ENCODE measurements at regions not wholly inside any gene's neighbourhood (a gene's known extent, or its start where the extent isn't known, plus 50 kb on each side); places are given as distances from the start of the nearest gene placed in this dataset.
A peak's percentile ranks its signal among the peaks of the same experiment; 100 is the strongest.

DNA sequence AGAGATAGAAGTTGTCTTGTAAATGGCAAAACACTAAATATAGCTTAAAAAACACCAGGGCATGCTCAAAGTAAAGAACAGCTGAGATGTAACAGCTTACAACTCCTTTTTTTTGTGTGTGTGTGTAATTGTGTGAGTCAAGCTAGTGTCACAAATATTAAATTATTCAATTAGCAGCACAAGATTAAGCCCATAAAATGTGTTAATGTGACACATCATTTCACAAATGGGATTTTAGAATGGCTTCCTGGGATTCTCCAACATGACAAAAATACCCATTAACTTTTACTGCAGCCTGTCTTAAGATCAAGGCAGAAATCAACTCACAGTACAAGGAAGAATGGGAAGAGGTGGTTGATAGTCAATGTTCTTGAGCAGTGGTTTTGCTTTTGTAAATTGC is 251.4 kb downstream of the KIF20B start:
- Histone ChIP-seq H3K27ac (ENCODE audit: control insufficient read depth, insufficient read depth, low read length) (no peak overlapping the region), H3K4me3 (ENCODE audit: control insufficient read depth in 2 of 3, extremely low read depth in 1 of 3, insufficient read depth in 2 of 3, low read depth in 1 of 3, low read length in 3 of 3) (no peak overlapping the region), H2AFZ (ENCODE audit: control insufficient read depth, low read length) (no peak overlapping the region), H4K20me1 (ENCODE audit: control insufficient read depth, extremely low read depth, insufficient read depth, low read length) (no peaks in the 10 kb centered on the region), H3K9me3 (ENCODE audit: control insufficient read depth, low read depth, low read length) (no peaks in the 10 kb centered on the region), H3K79me2 (ENCODE audit: control insufficient read depth, insufficient read depth, low read length) (no peaks in the 10 kb centered on the region), H3K9ac (ENCODE audit: control insufficient read depth, extremely low read depth, insufficient read depth, low read length) (no peak overlapping the region), H3K27me3 (ENCODE audit: control insufficient read depth, extremely low read depth, insufficient read depth, low read length) (no peaks in the 10 kb centered on the region), H3K9me1 (ENCODE audit: control insufficient read depth, extremely low read depth, insufficient read depth, low read length) (no peaks in the 10 kb centered on the region), H3K4me2 (ENCODE audit: control insufficient read depth, extremely low read depth, insufficient read depth, low read depth, low read length) (no peak overlapping the region), H3K36me3 (ENCODE audit: control insufficient read depth in 2 of 2, extremely low read depth in 1 of 2, insufficient read depth in 2 of 2, low read length in 2 of 2) (no peaks in the 10 kb centered on the region), H3K4me1 (ENCODE audit: control insufficient read depth, extremely low read depth, insufficient read depth, low read length) (no peaks in the 10 kb centered on the region)
- TF ChIP-seq, protein P1, sequence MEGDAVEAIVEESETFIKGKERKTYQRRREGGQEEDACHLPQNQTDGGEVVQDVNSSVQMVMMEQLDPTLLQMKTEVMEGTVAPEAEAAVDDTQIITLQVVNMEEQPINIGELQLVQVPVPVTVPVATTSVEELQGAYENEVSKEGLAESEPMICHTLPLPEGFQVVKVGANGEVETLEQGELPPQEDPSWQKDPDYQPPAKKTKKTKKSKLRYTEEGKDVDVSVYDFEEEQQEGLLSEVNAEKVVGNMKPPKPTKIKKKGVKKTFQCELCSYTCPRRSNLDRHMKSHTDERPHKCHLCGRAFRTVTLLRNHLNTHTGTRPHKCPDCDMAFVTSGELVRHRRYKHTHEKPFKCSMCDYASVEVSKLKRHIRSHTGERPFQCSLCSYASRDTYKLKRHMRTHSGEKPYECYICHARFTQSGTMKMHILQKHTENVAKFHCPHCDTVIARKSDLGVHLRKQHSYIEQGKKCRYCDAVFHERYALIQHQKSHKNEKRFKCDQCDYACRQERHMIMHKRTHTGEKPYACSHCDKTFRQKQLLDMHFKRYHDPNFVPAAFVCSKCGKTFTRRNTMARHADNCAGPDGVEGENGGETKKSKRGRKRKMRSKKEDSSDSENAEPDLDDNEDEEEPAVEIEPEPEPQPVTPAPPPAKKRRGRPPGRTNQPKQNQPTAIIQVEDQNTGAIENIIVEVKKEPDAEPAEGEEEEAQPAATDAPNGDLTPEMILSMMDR (optimal IDR thresholded peaks at IDR 0.05 in 1 of 3, IDR thresholded peaks at IDR 0.05 in 1 of 3, conservative IDR thresholded peaks at IDR 0.05 in 1 of 3; ENCODE audit: extremely low read depth in 1 of 3, insufficient read depth in 2 of 3, low read length in 3 of 3), result no peak
- TF ChIP-seq EZH2 (IDR thresholded peaks at IDR 0.05; ENCODE audit: low read length), result no peak
- dilution Hi-C loops (cut with MboI; ENCODE audit: extremely low pct_ligation_motif_present, low sequenced_read_pairs), result no loop called here
- no peak for FAIRE-seq
- DNase-seq (ENCODE audit: low read depth, low spot score), result no peak

DNA sequence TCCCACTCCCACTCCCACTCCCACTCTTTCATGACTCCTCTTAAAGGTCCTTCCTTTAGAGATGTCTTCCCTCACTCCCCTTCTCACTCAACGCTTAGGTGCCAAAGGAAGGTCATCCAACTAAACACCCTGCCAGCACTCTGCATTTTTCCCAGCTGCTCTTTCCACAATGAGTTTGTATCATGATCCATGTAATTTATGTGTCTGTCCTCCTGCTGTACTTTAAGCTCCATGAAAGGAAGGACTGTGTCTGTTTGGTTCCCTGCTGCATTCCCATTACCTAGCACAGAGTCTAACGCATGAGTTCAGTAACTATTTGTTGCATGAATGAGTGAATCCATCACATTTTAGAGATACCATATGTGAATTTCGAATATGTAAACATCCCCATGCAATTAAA is 252.7 kb downstream of the KIF20B start:
- no peak overlapping the region for H2AFZ ChIP-seq (ENCODE audit: control insufficient read depth, low read length)

More for the DNA sequence above, 252.7 kb downstream of the KIF20B start:
- Histone ChIP-seq H3K4me2 (ENCODE audit: control insufficient read depth, extremely low read depth, insufficient read depth, low read depth, low read length) (no peak overlapping the region), H3K27me3 (ENCODE audit: control insufficient read depth, extremely low read depth, insufficient read depth, low read length) (no peaks in the 10 kb centered on the region), H3K9ac (ENCODE audit: control insufficient read depth, extremely low read depth, insufficient read depth, low read length) (no peak overlapping the region), H3K9me3 (ENCODE audit: control insufficient read depth, low read depth, low read length) (no peaks in the 10 kb centered on the region), H3K4me1 (ENCODE audit: control insufficient read depth, extremely low read depth, insufficient read depth, low read length) (no peaks in the 10 kb centered on the region), H3K4me3 (ENCODE audit: control insufficient read depth in 2 of 3, extremely low read depth in 1 of 3, insufficient read depth in 2 of 3, low read depth in 1 of 3, low read length in 3 of 3) (no peak overlapping the region), H3K27ac (ENCODE audit: control insufficient read depth, insufficient read depth, low read length) (no peak overlapping the region), H3K36me3 (ENCODE audit: control insufficient read depth in 2 of 2, extremely low read depth in 1 of 2, insufficient read depth in 2 of 2, low read length in 2 of 2) (no peaks in the 10 kb centered on the region), H3K79me2 (ENCODE audit: control insufficient read depth, insufficient read depth, low read length) (no peaks in the 10 kb centered on the region), H4K20me1 (ENCODE audit: control insufficient read depth, extremely low read depth, insufficient read depth, low read length) (no peaks in the 10 kb centered on the region), H3K9me1 (ENCODE audit: control insufficient read depth, extremely low read depth, insufficient read depth, low read length) (no peaks in the 10 kb centered on the region)
- TF ChIP-seq EZH2 (IDR thresholded peaks at IDR 0.05; ENCODE audit: low read length), result no peak
- TF ChIP-seq, protein P1 (optimal IDR thresholded peaks at IDR 0.05 in 1 of 3, IDR thresholded peaks at IDR 0.05 in 1 of 3, conservative IDR thresholded peaks at IDR 0.05 in 1 of 3; ENCODE audit: extremely low read depth in 1 of 3, insufficient read depth in 2 of 3, low read length in 3 of 3), result no peak
- no peak for DNase-seq (ENCODE audit: low read depth, low spot score)
- dilution Hi-C loops (cut with MboI; ENCODE audit: extremely low pct_ligation_motif_present, low sequenced_read_pairs), result no loop called here
- FAIRE-seq, result peak; percentile 44
